NCI-H2227 (cell line): ENCODE measurements at regions not wholly inside any gene's neighbourhood (a gene's known extent, or its start where the extent isn't known, plus 50 kb on each side); places are given as distances from the start of the nearest gene placed in this dataset.
"Not testable (repeated sequence)": the region's sequence is repeated elsewhere in the genome, so short reads cannot be mapped to it uniquely, and the experiment has no call there.

ENCODE experiments used
- DNase-seq: peaks from one replicate; lab custom pipeline; 2025; ENCODE audit not compliant: unreplicated experiment; lab: John Stamatoyannopoulos, UW

DNA sequence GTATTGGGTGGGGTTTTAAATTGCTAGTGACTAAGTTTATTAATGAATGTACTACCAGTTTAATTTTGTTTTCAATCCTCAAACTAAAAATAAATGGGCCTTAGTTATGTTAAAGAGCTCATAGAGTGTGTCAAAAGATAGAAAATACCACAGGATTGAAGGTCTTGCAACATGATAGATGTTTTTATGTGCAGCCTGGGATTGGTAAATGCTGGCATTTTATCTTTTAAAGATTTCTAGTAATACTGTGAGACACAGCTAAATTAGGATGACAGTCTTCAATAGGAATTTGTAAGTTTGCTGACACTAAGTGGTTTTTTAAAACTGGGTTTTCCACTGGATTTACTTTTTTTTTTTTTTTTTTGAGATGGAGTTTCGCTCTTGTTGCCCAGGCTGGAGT, 122.3 kb downstream of the HAUS1 start:
- no peak for DNase-seq

DNA sequence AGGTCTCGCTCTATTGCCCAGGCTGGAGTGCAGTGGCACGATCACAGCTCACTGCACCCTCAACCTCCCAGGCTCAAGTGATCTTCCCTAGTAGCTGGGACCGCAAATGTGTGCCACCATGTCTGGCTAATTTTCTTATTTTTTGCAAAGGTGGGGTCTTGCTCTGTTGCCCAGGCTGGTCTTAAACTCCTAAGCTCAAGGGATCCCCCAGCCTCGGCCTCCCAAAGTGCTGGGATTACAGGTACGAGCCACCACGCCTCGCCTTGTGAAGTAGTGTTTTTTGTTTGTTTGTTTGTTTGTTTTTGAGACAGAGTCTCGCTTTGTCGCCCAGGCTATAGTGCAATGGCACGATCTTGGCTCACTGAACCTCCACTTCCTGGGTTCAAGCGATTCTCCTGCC, 125.5 kb downstream of the HAUS1 start:
- not testable (repeated sequence) for DNase-seq

DNA sequence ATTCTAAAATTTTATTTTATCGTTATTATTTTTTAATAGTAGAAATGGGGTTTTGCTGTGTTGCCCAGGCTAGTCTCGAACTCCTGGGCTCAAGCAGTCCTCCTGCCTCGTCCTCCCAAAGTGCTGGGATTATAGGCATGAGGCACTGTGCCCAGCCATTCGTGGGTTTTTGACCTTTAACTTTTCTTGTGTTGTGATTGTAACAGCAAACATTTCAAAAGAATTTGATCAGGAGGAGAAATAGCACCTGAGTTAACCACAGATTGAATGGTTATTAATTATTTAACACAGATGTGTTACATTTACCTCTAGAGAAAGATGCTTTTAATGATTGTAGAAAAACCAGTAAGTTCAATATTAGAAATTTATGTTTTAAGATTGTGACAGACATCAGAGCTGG, 132.0 kb downstream of the HAUS1 start:
- no peak for DNase-seq

DNA sequence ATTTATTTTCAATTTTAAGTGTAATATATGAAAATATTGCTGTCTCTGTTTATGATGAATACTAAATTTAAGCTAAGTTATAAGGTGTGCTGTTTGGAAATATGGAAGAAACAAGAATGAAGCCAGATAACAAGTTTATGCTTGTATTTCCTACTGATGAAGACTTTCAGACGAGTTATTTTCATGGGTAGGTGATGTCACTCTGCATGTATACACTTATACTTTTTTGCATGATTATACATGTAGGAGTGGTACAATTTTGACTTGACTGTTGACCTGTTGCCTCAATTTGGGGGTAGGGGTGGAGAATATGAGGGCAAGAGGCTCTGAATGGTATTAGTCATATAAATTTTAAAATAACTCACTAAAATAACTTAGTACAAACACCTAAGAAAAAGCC, 133.7 kb downstream of the HAUS1 start:
- DNase-seq: no peak

DNA sequence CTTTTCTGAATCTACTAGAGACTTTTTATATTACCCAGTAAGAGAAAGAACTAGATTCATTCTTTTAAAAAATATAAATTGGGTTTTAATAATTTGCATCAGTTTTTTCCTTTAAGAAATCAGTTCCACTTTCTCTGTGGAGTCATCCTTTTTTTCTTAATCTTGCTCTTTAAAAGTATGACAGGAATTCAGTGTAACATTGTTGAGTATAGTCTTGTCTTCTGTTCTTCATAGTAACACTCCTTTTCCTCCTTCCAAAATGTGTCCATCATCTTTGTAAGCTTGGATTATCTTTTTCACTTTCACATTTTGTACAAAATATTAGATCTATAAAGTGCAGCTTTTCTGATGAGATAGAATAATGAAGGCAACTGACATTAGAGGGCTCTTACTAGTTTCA, 135.4 kb downstream of the HAUS1 start:
- no peak for DNase-seq

DNA sequence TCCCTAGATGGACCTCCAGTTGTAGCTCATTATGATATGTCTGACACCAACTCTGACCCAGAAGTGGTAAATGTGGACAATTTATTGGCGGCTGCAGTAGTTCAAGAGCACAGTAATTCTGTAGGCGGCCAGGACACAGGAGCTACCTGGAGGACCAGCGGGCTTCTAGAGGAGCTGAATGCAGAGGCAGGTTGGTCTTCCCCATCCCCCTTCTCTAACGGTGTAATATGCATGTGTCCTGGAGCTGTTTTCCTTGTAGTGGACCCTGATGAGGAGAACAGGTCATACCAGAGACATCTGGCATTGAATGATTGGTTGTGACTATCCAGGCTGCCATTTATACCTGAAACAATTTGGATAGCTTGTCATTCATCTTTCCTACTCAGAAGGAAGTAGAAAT, 135.8 kb downstream of the HAUS1 start:
- no peak for DNase-seq

DNA sequence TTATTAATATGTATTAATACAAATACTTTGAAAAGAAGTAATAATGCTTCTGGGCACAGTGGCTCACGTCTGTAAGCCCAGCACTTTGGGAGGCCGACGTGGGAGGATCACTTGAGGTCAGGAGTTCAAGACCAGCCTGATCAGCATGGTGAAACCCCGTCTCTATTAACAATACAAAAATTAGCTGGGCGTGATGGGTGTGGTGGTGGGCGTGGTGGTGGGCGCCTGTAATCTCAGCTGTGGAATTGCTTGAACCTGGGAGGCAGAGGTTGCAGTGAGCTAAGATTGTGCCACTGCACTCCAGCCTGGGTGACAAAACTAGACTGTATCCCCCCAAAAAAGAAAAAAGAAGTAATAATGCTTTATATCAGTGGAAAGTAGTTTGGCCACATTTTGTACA, 137.2 kb downstream of the HAUS1 start:
- DNase-seq: not testable (repeated sequence)

DNA sequence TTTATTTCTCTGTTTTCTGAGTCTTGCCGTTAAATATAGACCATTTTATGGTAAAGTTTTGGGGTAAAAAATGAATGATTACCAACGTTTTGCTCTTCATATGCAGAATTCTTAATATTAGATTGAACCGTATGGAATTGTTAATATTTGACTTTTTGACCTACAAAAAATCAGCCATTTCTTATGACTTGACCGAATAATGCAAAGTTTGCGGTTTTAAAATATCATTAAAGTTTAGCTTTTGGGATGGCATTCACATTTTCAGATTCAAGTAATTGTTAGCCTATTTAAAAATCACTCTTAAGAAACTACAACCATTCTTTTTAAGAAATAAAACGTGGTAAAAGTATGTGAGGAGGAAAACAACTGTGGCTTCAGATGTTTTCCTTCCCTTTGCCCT, 138.0 kb downstream of the HAUS1 start:
- DNase-seq: no peak

DNA sequence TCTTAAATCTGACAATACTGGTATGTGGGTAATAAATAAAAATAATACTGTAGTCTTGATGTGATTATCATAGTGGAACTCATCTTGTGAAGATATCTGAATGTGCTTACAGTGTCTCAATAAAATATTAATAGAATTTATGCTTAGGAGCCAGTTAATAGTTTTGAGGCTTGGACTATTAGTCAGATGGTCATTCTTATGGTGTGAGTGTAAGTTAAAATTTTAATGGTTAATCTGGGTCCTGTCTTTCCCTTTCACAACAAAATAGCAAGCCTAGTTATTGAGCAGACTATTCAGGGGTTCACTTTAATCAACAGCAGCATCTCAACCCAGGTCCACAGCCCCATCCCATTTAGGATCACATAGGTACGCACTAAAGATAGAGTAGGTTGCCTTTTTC, 138.9 kb downstream of the HAUS1 start:
- no peak for DNase-seq

DNA sequence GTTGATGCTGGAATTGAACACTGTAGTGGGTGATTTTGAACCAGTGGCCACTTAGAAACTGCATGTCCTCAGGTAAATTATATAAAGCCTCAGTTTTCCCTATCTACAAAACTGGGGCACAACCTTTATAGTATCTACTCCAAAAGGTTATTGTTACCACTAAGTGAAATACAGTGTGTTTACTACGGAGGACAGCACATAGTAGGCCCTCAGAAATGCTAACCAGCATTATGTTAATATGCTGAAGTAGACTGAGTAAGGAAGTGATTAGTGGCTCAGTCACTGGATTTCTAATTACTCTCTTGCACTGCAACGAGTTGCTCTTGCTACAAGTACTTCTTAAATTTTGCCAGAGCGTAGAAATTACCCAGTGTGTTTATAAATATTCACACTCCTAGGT, 139.5 kb downstream of the HAUS1 start:
- no peak for DNase-seq

DNA sequence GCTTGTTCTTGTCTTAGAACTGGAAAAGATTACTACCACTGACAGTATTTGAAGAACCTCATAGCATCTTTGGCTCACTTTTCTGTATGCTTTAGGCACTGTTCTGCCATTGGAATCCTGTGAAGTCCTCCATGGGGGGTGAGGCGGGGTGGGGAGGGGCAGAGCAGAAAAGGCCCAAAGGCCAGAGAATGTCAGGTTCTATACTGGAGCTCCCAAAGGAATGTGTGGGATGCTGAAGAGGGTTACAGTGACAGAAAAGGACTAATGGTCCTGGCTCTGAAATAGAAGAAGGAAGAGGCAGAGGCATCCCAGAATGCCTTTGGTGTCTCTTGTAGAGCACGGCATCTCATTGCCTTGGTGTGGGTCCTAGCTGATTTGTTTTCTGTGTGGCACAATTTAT, 141.9 kb downstream of the HAUS1 start:
- no peak for DNase-seq

DNA sequence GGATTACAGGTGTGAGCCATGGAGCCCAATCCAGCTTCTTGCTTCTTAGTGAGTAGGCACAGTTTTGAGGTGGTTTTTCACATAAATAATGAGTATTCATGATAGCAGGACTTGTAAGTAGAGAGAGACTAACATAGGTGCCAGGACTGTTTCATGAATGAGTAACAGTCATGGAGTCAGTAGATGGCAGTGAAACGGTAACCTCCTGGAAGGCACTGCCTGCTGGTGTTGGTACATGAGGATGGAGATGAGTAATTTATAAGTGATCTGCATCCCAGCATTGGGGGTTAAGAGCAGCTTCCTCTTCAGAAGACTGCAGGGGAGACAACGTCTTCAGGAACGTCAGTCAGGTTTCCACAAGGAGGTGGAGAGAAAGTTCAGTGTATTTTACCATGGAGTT, 143.8 kb downstream of the HAUS1 start:
- no peak for DNase-seq

DNA sequence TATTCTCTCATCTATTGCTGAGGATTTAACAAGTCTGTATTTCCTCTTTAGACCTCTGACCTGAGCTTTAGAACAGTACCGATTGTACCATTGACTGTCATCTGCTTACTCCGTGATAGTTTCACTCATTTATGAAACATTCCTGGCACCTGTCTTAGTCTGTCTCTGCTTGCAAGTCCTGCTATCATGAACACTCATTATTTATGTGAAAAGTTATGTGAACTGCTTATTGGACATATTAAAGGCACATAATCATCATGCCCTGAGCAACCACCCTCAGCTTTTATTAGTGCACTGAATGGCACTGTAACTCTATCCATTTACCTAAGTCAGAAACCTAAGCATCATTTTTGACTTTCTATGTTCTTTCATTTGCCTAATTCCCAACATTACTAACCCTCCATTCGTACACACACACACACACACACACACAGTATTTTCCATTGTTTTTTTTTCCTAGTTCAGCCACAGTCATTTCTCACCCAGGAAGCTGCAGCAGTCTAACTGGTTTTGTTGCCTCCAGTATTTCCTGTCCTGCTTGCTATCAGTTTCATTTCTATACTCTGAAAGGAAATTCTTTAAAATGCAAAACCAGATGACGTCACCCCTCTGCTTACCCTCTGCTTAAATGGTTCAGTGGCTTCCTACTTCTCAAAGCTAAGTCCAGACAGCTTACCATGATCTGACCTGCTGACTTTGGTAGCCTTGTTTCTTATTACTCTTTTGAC, 146.1 kb downstream of the HAUS1 start:
- DNase-seq: no peak

DNA sequence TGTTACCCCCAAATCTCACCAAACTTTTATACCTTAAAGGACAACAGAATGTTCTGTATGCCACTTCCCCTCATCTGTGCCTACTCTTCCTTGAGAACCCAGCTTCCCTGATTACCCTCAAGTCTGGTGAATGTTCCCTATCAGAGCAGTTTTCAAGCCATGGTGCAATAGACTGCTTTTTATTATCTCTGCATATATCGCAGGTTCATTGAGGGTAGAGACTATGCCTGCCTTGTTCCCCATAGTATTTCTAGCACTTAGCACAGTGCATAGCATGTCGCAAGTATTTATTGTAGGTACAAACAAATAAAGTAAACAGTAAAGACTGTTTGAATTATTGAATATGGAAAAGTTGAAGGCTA, 146.6 kb downstream of the HAUS1 start:
- DNase-seq: no peak

DNA sequence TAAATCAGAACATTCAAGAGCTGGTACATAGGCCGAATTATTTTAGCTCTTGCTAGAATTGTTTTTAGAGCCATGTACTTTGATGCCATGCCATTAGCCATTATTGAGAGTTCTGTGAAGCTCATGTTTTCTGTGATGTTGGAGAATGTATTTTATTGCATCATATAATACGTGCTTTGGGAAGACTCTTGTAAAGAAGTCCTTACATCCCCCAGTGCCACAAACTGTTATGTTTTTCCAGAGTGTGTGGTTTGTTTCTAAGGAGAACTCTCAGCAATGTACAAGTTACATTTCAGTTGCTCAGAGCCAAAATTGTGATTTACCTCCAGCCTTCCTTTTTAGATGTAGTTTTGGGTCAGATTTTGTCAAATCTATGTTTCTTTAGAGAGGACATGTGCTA, 148.6 kb downstream of the HAUS1 start:
- DNase-seq: no peak

DNA sequence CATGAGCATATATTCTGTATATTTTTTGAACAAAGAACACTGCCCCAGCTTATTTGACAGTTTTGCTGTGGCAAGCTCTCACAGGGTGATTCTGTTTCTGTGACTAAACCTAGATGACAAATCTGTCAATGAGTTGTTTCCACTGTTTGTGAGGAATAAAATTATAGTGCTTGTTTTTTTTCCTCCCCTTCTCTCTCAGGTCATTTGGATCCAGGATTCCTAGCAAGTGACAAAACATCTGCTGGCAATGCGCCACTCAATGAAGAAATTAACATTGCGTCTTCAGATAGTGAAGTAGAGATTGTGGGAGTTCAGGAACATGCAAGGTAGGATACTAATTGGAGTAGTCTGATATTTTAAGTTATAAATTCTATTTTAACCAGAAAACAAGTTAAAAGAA, 149.3 kb downstream of the HAUS1 start:
- DNase-seq: no peak

DNA sequence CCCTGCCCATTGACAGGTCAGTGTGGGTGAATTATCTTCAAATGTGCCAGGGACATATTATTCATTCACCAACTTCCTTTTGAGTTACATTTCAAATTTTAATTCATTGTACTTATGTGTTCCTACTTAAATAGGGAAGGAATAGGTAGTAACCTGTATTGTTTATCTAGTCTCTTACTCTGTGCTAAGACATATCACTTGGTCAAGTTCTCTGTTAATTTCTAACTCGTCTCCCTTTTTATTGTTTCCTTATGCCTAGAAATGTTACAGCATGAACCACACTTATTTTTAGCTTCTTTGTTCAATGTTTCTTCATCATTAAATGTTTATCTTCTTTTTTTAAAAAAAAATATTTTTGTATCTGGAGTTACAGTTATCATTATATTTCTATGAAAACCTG, 151.9 kb downstream of the HAUS1 start:
- no peak for DNase-seq

DNA sequence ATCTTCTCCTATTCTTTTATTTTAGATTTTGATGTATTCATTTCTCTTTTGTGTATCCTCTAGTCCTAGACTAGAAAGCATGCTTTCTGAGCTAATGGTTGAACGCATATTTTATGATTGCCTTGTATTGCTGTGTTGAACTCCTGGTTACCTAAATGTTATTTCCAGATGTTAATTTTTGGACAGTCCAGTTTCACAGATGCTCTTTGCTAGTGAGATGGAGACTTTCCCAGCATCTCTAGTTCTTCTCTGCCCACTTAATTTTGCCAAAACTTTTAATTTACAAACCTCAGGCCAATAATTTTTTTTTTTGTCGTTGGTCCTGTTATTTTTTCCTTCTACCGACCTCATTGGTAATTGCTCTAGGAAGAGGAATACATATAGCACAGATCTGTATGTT, 153.2 kb downstream of the HAUS1 start:
- no peak for DNase-seq

DNA sequence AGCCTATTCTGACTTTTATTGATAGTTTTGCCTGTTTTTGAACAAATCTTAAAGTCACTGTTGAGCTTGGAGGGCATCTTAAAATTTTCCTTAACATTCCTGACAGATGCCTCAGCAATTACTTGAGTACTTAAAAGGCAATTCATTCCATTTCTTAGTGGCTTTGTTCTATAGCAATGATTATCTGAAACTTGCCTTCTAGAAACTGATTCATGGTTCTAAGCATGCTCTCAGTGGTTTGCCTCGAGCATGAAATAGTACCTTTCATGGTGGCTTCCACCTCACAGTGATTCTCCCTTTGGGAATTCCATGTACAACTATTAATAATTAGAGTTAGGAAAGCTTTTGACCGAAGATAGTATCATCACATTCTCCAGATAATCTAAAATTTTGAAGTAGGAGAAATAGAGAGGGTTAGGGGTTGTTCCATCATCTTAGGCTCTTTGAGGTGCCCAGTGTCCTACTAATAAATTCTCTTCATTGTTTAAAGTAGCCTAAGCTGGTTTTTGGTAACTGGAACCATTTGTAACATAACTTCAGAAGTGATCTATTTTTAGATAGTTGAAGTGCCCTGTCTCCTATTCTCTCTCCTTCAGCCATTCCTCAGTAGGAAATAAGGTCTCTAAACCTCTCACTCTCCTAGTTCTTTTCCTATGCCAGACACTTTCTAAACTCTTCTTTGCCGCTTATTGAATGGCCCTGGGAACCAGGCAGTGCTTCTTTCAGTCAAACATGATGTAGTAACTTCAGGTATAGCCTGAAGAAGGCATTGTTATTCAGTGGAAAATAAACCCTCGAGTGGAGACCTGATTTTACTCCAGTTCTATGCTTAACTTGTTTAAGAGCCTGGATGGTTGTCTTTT, 156.1 kb downstream of the HAUS1 start:
- DNase-seq: no peak

DNA sequence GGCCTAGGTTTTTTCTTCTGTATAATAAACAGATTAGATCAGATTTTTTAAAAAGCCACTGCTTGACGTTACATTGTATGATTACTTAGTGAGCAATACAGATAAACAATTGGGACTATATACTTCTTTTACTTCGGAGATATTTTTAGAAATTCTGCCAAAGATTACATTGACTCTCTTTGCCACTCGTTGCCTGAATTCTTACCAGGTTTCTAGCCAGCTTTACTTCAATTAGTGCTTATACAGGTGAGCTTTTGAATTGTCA, 156.6 kb downstream of the HAUS1 start:
- DNase-seq: no peak

DNA sequence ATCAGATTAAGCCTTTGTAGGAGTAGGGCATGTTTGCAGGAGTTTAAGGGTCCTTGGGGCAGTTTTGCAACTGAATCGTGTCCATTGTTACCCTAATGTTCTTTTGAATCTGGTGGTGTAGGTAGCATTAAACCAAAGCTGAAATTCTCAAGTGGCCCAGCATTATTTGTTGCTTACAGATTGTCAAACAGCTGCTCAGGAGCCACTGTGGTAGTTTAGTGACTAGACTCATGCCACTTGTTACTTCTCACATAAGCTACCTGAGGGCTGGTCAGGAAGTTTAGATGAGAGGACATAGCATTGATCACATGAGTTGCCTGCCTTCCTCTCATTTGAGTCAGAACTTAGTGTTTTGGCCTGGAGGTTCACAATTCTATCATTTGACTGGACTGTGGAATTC, 157.6 kb downstream of the HAUS1 start:
- no peak for DNase-seq

DNA sequence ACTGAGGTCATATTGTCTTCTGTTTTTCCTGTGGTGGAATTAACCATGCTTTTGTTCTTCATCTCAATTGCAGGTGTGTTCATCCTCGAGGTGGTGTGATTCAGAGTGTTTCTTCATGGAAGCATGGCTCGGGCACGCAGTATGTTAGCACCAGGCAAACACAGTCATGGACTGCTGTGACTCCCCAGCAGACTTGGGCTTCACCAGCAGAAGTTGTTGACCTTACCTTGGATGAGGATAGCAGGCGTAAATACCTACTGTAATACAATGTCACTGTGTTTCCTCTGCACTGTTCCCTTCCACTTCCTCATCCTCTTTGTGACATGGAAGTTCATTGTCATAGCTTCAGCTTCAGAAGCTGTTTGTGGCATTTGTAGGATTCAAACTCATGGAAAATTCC, 158.7 kb downstream of the HAUS1 start:
- DNase-seq: no peak

DNA sequence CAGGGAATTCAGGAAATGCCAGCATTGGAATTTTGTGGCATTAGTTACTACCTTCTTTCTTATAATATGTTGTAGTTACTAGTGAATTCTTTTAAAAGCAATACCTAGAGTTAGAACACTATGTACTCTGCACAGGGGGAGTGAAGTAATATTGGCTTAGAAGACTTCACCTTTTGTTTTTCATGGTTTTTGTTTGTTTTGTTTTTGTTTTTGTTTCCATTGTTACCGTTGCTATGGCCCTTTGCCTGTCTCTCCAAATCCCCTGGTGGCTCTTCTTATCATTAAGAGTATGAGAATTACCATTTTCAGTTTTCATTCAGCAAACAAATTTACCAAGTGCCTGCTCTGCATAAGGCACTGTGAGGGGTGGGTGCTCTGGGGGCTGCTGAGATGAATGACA, 160.1 kb downstream of the HAUS1 start:
- DNase-seq: no peak
